ENCODE measurements at regions not wholly inside any gene's neighbourhood (a gene's known extent, or its start where the extent isn't known, plus 50 kb on each side); places are given as distances from the start of the nearest gene placed in this dataset.

- H3K9me3 ChIP-seq (ENCODE audit: control insufficient read depth, insufficient read depth, low read depth, low read length) = no peaks in the 10 kb centered on the region
- in situ Hi-C loops (cut with HindIII; ENCODE audit: low pct_unique_long_range_greater_than_20kb, low sequenced_read_pairs) (no loop called here), intact Hi-C loops (cut with micrococcal nuclease; ENCODE audit: unreplicated experiment) (no loop called here)
- H3K36me3 ChIP-seq (ENCODE audit: control insufficient read depth, insufficient read depth, low read length) = no peaks in the 10 kb centered on the region
- ChIA-PET POLR2A (no interaction called here), CTCF (interaction anchor here (0.7 kb wide), 1 partner anchor 1920 kb away, joined by 4 read pairs; no protein-coding TSS in a partner anchor)
- no peaks in the 10 kb centered on the region; the same call in 1 of the 2 replicates for H3K4me1 ChIP-seq (ENCODE audit: control insufficient read depth, insufficient read depth, low read length)
- no peak overlapping the region for H3K4me3 ChIP-seq (ENCODE audit: low read depth in 2 of 2, low read length in 2 of 2)
- BruUV-seq (replicated peaks) = no TSS peak
- DNase-seq (ENCODE audit: low read depth, low spot score) (no peak), ATAC-seq (no peak)
- no peak overlapping the region for H3K27ac ChIP-seq (ENCODE audit: low read length)
- TF ChIP-seq CTCF (IDR thresholded peaks at IDR 0.05) = no peak
- TF ChIP-seq TCF7L2 (IDR thresholded peaks at IDR 0.05; ENCODE audit: low read depth, low read length) = no peak
- TF ChIP-seq REST (IDR thresholded peaks at IDR 0.05; ENCODE audit: insufficient read depth in 1 of 2, low read depth in 2 of 2, low read length in 1 of 2) = no peak
- no peak for TF ChIP-seq SIN3A (IDR thresholded peaks at IDR 0.05; ENCODE audit: borderline replicate concordance, insufficient read depth, low read depth, low read length)
- H3K27me3 ChIP-seq (ENCODE audit: control insufficient read depth, insufficient read depth, low read length) = no peaks in the 10 kb centered on the region
Observed at GRCh38 chr14:42927313-42927712, 1320.6 kb downstream of the LRFN5 start.

GRCh38 chr14:42921901-42922300 is 1315.2 kb downstream of the LRFN5 start:
- H3K27me3 ChIP-seq (ENCODE audit: control insufficient read depth, insufficient read depth, low read length) = no peaks in the 10 kb centered on the region
- no peaks in the 10 kb centered on the region for H3K9me3 ChIP-seq (ENCODE audit: control insufficient read depth, insufficient read depth, low read depth, low read length)
- no peak overlapping the region for H3K27ac ChIP-seq (ENCODE audit: low read length)
- no peak overlapping the region for H3K4me3 ChIP-seq (ENCODE audit: low read depth in 2 of 2, low read length in 2 of 2)
- CTCF ChIA-PET = no interaction called here
- POLR2A ChIA-PET = no interaction called here
- BruUV-seq (replicated peaks) = no TSS peak
- TF ChIP-seq CTCF (IDR thresholded peaks at IDR 0.05) (no peak), REST (IDR thresholded peaks at IDR 0.05; ENCODE audit: insufficient read depth in 1 of 2, low read depth in 2 of 2, low read length in 1 of 2) (no peak), POLR2AphosphoS5 (IDR thresholded peaks at IDR 0.05; ENCODE audit: low read depth, low read length) (no peak), TCF7L2 (IDR thresholded peaks at IDR 0.05; ENCODE audit: low read depth, low read length) (no peak), SIN3A (IDR thresholded peaks at IDR 0.05; ENCODE audit: borderline replicate concordance, insufficient read depth, low read depth, low read length) (no peak)
- no peaks in the 10 kb centered on the region for H3K36me3 ChIP-seq (ENCODE audit: control insufficient read depth, insufficient read depth, low read length)
- in situ Hi-C loops (cut with HindIII; ENCODE audit: low pct_unique_long_range_greater_than_20kb, low sequenced_read_pairs) (no loop called here), intact Hi-C loops (cut with micrococcal nuclease; ENCODE audit: unreplicated experiment) (no loop called here)
- no peak for ATAC-seq
- DNase-seq (ENCODE audit: low read depth, low spot score) = no peak
- H3K4me1 ChIP-seq (ENCODE audit: control insufficient read depth, insufficient read depth, low read length) = no peaks in the 10 kb centered on the region

Measured in Panc1 (cell line).